ENCODE measurements at regions not wholly inside any gene's neighbourhood (a gene's known extent, or its start where the extent isn't known, plus 50 kb on each side); places are given as distances from the start of the nearest gene placed in this dataset.
A peak's percentile ranks its signal among the peaks of the same experiment; 100 is the strongest.
"Not testable (repeated sequence)": the region's sequence is repeated elsewhere in the genome, so short reads cannot be mapped to it uniquely, and the experiment has no call there.

- Mint-ChIP-seq H3K4me1 (ENCODE audit: low read depth) (peaks cover 7% of the 10 kb centered on the region), H3K9me3 (ENCODE audit: low read depth) (no peaks in the 10 kb centered on the region), H3K36me3 (ENCODE audit: insufficient read depth) (no peaks in the 10 kb centered on the region), H3K27ac (no peak overlapping the region), H3K27me3 (no peaks in the 10 kb centered on the region), H3K4me3 (ENCODE audit: low read depth) (no peak overlapping the region)
- DNase-seq (ENCODE audit: low spot score, unreplicated experiment): no peak
- no peak for TF ChIP-seq CTCF (IDR thresholded peaks at IDR 0.05; ENCODE audit: unreplicated experiment)
These were observed 376.3 kb downstream of the AMY1C start for GRCh38 chr1:104125970-104126369.

- Mint-ChIP-seq H3K9me3 (ENCODE audit: low read depth) (no peaks in the 10 kb centered on the region), H3K27ac (no peak overlapping the region)
- no peak for DNase-seq (ENCODE audit: low spot score, unreplicated experiment)
These were observed 382.8 kb downstream of the AMY1C start for GRCh38 chr1:104132382-104132973.

GRCh38 chr1:104135036-104135435 lies 385.3 kb downstream of the AMY1C start:
- not testable (repeated sequence) for H3K36me3 Mint-ChIP-seq (ENCODE audit: insufficient read depth); H3K9me3 Mint-ChIP-seq (ENCODE audit: low read depth); H3K27me3 Mint-ChIP-seq; H3K4me1 Mint-ChIP-seq (ENCODE audit: low read depth); DNase-seq (ENCODE audit: low spot score, unreplicated experiment); H3K27ac Mint-ChIP-seq; H3K4me3 Mint-ChIP-seq (ENCODE audit: low read depth)

More at GRCh38 chr1:104132382-104132973, 382.8 kb downstream of the AMY1C start:
- H3K4me1 Mint-ChIP-seq (ENCODE audit: low read depth): peaks cover 6% of the 10 kb centered on the region
- TF ChIP-seq CTCF (IDR thresholded peaks at IDR 0.05; ENCODE audit: unreplicated experiment): peak; percentile 72
- no peaks in the 10 kb centered on the region for H3K36me3 Mint-ChIP-seq (ENCODE audit: insufficient read depth)
- no peaks in the 10 kb centered on the region for H3K27me3 Mint-ChIP-seq
- H3K4me3 Mint-ChIP-seq (ENCODE audit: low read depth): no peak overlapping the region

GRCh38 chr1:104136621-104137020 lies 386.9 kb downstream of the AMY1C start:
- no peak overlapping the region for H3K27ac Mint-ChIP-seq

GRCh38 chr1:104156738-104157137 lies 407.0 kb downstream of the AMY1C start:
- Mint-ChIP-seq H3K27ac (no peak overlapping the region), H3K27me3 (no peaks in the 10 kb centered on the region), H3K9me3 (ENCODE audit: low read depth) (peaks cover 3% of the 10 kb centered on the region), H3K4me3 (ENCODE audit: low read depth) (no peak overlapping the region), H3K4me1 (ENCODE audit: low read depth) (no peaks in the 10 kb centered on the region), H3K36me3 (ENCODE audit: insufficient read depth) (no peaks in the 10 kb centered on the region)
- TF ChIP-seq CTCF (IDR thresholded peaks at IDR 0.05; ENCODE audit: unreplicated experiment): no peak
- DNase-seq (ENCODE audit: low spot score, unreplicated experiment): no peak

More at GRCh38 chr1:104136621-104137020, 386.9 kb downstream of the AMY1C start:
- H3K4me3 Mint-ChIP-seq (ENCODE audit: low read depth): no peak overlapping the region
- no peaks in the 10 kb centered on the region for H3K36me3 Mint-ChIP-seq (ENCODE audit: insufficient read depth)
- H3K4me1 Mint-ChIP-seq (ENCODE audit: low read depth): peaks cover 3% of the 10 kb centered on the region
- H3K9me3 Mint-ChIP-seq (ENCODE audit: low read depth): no peaks in the 10 kb centered on the region
- DNase-seq (ENCODE audit: low spot score, unreplicated experiment): no peak
- no peak for TF ChIP-seq CTCF (IDR thresholded peaks at IDR 0.05; ENCODE audit: unreplicated experiment)
- no peaks in the 10 kb centered on the region for H3K27me3 Mint-ChIP-seq

GRCh38 chr1:104163912-104164476 lies 414.3 kb downstream of the AMY1C start:
- no peaks in the 10 kb centered on the region for H3K36me3 Mint-ChIP-seq (ENCODE audit: insufficient read depth)
- H3K27me3 Mint-ChIP-seq: no peaks in the 10 kb centered on the region
- H3K9me3 Mint-ChIP-seq (ENCODE audit: low read depth): no peaks in the 10 kb centered on the region
- H3K4me3 Mint-ChIP-seq (ENCODE audit: low read depth): no peak overlapping the region
- no peak overlapping the region for H3K27ac Mint-ChIP-seq
- H3K4me1 Mint-ChIP-seq (ENCODE audit: low read depth): no peaks in the 10 kb centered on the region
- DNase-seq (ENCODE audit: low spot score, unreplicated experiment): no peak
- no peak for TF ChIP-seq CTCF (IDR thresholded peaks at IDR 0.05; ENCODE audit: unreplicated experiment)

Data from progenitor cell of endocrine pancreas (in vitro differentiated cells).